Testis (tissue), 2 donors: ENCODE measurements at regions not wholly inside any gene's neighbourhood (a gene's known extent, or its start where the extent isn't known, plus 50 kb on each side); places are given as distances from the start of the nearest gene placed in this dataset.

Experiments used
- DNase-seq: peaks from one replicate; pipeline ENCODE4 v3.0.0-alpha.2; 2019
- H3K27ac ChIP-seq, 2 donors: fragments of 200-600 bp; sonication (generic); one replicate each; pipeline ENCODE4 v1.5.1; 2019
- H3K27me3 ChIP-seq: fragments of 200-600 bp; sonication (generic); one replicate; pipeline ENCODE4 v1.5.1; 2019
- H3K36me3 ChIP-seq: fragments of 200-600 bp; sonication (generic); one replicate; pipeline ENCODE4 v1.5.1; 2017; ENCODE audit warnings: low read depth; ENCODE audit errors: missing control alignments
- H3K4me1 ChIP-seq: fragments of 200-600 bp; sonication (generic); one replicate; pipeline ENCODE4 v1.5.1; 2019
- H3K4me3 ChIP-seq, 2 donors: fragments of 200-600 bp; sonication (generic); one replicate each; pipeline ENCODE4 v1.5.1; 2017 to 2019
- H3K9me3 ChIP-seq: fragments of 200-600 bp; sonication (generic); one replicate; pipeline ENCODE4 v1.5.1; 2017
- POLR2A ChIP-seq: fragments of 450-650 bp; IDR thresholded peaks from one replicate; pipeline ENCODE4 v1.6.1; 2017; ENCODE audit warnings: antibody characterized with exemption, mild to moderate bottlenecking, moderate library complexity
- WGBS, 2 donors: methylation state at CpG; one replicate each; pipeline ENCODE4 v1.1.5; 2018; 5-methylcytosine and 5-hydroxymethylcytosine counted together
- intact Hi-C: fragments of 100-400 bp; cut with DNase I; formaldehyde crosslinking; loops from one replicate; pipeline ENCODE4 v1.15.1; 2023; ENCODE audit warnings: low total_unique reads
- TF ChIP-seq, protein P1 (sequence below), 3 experiments: fragments of 450-650 bp in 2 of 3; fragments of 200-600 bp in 1 of 3; sonication (generic) in 1 of 3; IDR thresholded peaks; one replicate each; pipeline ENCODE4 v1.5.1; 2016 to 2019; ENCODE audit warnings: antibody characterized with exemption in 3 of 3, mild to moderate bottlenecking in 2 of 3, moderate library complexity in 1 of 3

DNA sequence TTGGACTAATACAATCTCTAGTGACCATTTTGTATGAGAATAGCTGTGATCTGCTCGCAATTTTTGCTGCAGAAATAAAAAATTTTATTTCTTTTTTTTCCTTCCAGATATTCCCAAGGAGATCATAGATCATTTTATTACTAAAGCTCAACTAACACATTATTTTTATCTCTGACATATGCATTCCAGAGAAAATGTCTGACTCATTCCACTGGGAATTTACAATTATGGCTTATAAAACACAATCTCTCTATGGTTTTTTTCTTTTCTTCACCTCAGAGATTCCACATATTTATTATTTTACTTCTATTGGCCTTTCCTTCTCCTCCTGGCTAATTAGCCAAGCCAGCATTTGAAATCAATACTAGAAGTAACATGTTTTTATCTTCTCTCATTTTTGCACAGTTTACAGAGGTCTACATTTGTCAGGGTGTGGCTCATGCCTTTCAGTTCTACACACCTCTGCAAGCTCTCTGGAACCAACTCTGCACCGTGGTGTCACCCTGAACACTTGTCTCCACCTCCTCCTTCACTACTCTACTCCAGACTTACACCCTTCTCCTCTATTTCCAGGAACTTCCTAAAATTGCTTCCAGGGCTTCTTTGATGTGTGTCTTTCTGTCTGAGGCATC lies 59.8 kb upstream of the GPM6A start:
- no peak for TF ChIP-seq POLR2A
- TF ChIP-seq, protein P1, sequence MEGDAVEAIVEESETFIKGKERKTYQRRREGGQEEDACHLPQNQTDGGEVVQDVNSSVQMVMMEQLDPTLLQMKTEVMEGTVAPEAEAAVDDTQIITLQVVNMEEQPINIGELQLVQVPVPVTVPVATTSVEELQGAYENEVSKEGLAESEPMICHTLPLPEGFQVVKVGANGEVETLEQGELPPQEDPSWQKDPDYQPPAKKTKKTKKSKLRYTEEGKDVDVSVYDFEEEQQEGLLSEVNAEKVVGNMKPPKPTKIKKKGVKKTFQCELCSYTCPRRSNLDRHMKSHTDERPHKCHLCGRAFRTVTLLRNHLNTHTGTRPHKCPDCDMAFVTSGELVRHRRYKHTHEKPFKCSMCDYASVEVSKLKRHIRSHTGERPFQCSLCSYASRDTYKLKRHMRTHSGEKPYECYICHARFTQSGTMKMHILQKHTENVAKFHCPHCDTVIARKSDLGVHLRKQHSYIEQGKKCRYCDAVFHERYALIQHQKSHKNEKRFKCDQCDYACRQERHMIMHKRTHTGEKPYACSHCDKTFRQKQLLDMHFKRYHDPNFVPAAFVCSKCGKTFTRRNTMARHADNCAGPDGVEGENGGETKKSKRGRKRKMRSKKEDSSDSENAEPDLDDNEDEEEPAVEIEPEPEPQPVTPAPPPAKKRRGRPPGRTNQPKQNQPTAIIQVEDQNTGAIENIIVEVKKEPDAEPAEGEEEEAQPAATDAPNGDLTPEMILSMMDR (IDR thresholded peaks at IDR 0.05) = no peak
- WGBS, 2 donors = 61 to 73% methylated on average over 2 of the region's 2 CpGs
- intact Hi-C loops = no loop called here

DNA sequence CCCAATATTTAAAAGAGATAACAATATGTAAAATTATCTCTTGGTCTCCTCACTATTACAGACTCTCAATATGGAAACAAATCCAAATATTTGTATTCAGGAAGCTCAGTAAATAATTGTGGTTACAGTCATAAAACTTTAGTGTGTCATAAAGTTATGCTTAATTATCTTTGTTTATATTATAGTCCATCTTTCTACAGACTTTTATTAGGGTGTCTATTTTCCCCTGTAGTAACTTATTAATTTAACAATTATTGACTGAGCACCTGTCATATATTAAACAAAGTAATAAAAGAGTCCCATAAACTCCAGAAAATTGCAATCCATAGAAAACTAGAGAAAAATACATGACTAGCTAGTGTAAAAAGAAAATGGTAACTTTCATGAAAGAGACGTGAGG lies 61.6 kb upstream of the GPM6A start:
- Histone ChIP-seq H3K36me3 (no peaks in the 10 kb centered on the region), H3K27me3 (no peaks in the 10 kb centered on the region), H3K27ac (no peak overlapping the region), H3K4me1 (no peaks in the 10 kb centered on the region), H3K9me3 (no peaks in the 10 kb centered on the region), H3K4me3 (no peak overlapping the region)
- DNase-seq = no peak
- 60 to 80% methylated on average over 1 of the region's 1 CpG for WGBS, 2 donors
- intact Hi-C loops = no loop called here
- TF ChIP-seq, protein P1 (IDR thresholded peaks at IDR 0.05) = no peak
- no peak for TF ChIP-seq POLR2A

More for the DNA sequence above, 59.8 kb upstream of the GPM6A start:
- Histone ChIP-seq H3K27me3 (no peaks in the 10 kb centered on the region), H3K4me1 (no peaks in the 10 kb centered on the region), H3K27ac (no peak overlapping the region), H3K36me3 (no peaks in the 10 kb centered on the region), H3K4me3 (no peak overlapping the region), H3K9me3 (no peaks in the 10 kb centered on the region)
- no peak for DNase-seq

DNA sequence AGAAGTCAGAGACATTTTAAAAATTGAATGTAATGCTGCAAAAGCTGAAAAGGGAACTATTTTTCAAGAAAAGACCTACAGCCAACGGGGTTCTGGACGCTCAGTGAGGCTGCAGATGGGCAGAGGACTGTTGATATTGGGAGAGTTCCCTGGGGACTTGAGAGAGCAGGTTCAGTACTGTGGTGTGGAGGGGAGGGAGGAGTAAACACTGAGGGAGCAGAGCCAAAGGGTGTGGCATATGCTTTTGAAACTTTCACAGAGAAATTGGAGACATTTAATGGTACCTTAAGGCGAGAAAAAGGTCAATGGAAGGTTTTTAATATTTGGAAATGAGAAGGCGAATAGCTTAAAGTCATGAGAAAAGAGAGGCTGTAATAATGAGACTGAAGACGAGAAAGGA lies 62.2 kb upstream of the GPM6A start:
- no peak for TF ChIP-seq POLR2A
- TF ChIP-seq, protein P1 (IDR thresholded peaks at IDR 0.05) = no peak
- Histone ChIP-seq H3K9me3 (no peaks in the 10 kb centered on the region), H3K4me1 (no peaks in the 10 kb centered on the region), H3K27ac (no peak overlapping the region), H3K36me3 (no peaks in the 10 kb centered on the region), H3K4me3 (no peak overlapping the region), H3K27me3 (no peaks in the 10 kb centered on the region)
- 57 to 67% methylated on average over 5 of the region's 5 CpGs for WGBS, 2 donors
- intact Hi-C loops = no loop called here
- DNase-seq = no peak

DNA sequence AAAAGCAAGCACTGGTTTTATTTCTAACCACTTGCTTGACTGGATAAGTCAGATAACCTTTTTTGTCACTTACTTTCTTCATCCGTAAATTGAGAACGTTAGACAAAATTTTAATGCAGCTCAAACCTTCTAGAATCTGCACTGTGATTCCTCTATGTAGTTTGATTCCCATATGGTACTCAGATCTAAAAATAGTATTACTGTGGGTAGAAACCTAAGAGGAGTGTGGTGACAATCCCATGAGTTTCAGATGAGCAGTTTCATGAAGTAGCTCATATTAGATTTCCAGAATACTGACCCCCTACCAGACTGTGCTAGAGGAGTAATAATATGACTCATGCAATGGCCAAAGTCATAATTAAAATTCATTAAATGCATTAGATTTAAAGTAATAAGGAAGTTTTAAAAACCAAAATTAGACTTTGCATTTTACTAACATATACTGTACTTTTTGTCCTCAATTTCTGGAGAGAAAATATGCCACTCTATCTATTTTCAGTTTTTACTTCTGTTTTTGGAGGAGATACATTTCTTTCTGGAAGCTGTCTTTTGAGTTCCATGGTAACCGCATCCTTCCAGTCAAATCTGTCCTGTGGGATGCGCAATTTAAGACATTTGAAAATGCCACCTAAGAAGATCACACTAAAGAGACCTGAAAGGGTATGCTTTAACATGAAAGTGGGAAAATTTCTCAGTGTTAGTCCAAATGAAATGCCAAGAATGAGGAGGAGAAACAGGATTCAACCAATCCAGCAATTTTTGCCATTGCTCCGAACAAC lies 64.1 kb upstream of the GPM6A start:
- 85 to 87% methylated on average over 5 of the region's 5 CpGs for WGBS, 2 donors
- Histone ChIP-seq H3K9me3 (no peaks in the 10 kb centered on the region), H3K27me3 (no peaks in the 10 kb centered on the region), H3K36me3 (no peaks in the 10 kb centered on the region), H3K27ac (no peak overlapping the region), H3K4me1 (no peaks in the 10 kb centered on the region), H3K4me3 (no peak overlapping the region)
- no peak for DNase-seq
- TF ChIP-seq, protein P1 (IDR thresholded peaks at IDR 0.05) = no peak
- no peak for TF ChIP-seq POLR2A
- intact Hi-C loops = no loop called here

DNA sequence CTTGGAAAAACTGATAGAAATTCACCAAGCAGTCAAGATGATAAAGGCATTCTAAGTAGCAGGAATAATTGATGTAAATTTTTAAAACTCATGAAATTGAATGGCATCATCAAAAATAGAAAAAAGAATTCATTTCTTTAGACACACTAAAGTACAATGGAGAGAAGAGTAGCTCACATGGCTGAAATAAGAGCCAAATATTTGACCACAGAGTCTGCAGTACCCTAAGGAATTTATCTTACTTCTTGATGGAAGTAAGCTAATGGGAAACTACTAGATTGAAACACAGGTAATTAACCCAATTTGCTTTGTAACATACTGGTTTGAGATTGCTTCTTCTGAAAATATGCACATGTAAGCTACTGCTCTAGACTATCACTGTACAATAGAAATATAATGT lies 70.8 kb upstream of the GPM6A start:
- intact Hi-C loops = no loop called here
- H3K4me1 ChIP-seq = no peaks in the 10 kb centered on the region
- H3K4me3 ChIP-seq = no peak overlapping the region
- no peaks in the 10 kb centered on the region for H3K27me3 ChIP-seq
- no peak for DNase-seq
- TF ChIP-seq, protein P1 (IDR thresholded peaks at IDR 0.05) = no peak
- no peak for TF ChIP-seq POLR2A
- no peaks in the 10 kb centered on the region for H3K9me3 ChIP-seq
- H3K36me3 ChIP-seq = no peaks in the 10 kb centered on the region
- H3K27ac ChIP-seq = no peak overlapping the region
